GM19324 (cell line): ENCODE measurements at regions not wholly inside any gene's neighbourhood (a gene's known extent, or its start where the extent isn't known, plus 50 kb on each side); places are given as distances from the start of the nearest gene placed in this dataset.

Source experiments
- ATAC-seq: cut with Tn5 transposase; IDR thresholded peaks from one replicate; pipeline ENCODE4 v1.9.1; 2021; ENCODE audit warnings: mild to moderate bottlenecking, moderate library complexity; ENCODE audit not compliant: unreplicated experiment, low FRiP score

DNA sequence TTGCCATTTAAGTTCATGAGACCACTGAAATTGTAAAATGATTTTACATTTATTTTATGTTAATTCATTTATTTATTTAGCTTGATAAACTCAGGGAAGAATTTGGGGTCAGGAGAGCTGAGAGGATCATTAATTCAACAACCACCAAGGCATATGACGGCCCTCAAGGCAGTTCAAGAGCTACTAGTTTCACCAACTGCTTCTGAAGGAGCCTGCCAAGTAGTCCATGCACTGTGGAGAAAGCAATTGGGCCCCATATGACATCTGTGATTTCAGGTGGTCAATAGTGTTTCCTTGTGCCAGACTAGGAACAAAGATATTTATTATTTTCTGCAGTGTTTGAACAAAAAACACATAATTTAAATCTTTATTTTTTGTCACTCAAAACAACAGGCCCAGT, 236.4 kb downstream of the CASP12 start:
- no peak for ATAC-seq

DNA sequence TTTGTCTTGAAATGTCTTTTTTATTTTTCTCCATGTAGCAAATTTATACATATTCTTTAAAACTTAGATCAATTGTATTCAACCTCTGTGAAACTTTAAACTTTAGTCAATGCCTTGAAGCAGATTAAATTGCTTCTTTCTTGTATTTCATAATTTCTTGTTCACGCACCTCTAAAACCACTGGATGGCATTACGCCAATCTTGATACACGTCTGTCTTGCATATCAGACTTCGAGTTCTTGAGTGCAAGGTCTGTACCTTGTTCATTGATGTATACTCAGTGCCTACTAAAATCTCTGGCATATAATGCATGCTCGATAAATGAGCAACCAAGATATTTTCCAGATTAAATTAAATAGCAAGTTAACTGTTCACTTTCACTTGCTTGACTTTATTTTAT, 236.8 kb downstream of the CASP12 start:
- no peak for ATAC-seq

DNA sequence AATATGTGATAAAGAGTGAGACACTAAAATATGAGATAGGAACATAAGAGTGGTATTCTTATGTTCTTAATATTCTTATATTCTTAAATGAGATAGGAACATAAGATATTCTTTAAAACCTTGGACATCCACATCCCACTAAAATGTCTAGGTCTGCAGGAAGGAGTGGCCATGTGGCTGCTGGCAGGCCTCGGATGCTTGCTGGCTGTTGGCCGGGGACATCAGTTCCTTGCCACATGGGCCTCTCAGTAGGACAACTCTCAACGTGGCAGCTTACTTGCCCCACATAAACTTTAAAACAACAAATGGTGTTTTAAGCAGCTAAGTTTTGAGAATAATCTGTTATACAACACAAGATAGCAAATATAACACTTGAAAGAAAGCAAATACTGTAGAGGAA, 240.1 kb downstream of the CASP12 start:
- ATAC-seq, result no peak

DNA sequence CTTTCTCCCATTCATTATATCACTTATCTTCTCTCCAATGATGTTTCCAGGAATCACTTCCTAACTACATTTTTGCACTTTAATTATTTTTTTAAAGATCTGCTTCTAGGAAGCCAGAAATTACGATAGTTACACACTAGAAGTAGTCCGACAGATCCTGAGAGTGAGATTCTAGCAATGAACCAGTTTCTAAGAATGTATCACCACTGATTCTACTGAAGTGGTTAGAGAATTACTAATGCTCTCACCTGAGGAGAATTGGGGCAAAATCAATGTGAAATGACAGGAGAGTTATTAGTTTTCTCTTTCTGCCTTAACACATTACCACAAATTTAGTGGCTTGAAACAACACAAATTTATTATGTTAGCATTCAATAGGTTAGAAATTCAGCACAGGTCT, 241.2 kb downstream of the CASP12 start:
- no peak for ATAC-seq

DNA sequence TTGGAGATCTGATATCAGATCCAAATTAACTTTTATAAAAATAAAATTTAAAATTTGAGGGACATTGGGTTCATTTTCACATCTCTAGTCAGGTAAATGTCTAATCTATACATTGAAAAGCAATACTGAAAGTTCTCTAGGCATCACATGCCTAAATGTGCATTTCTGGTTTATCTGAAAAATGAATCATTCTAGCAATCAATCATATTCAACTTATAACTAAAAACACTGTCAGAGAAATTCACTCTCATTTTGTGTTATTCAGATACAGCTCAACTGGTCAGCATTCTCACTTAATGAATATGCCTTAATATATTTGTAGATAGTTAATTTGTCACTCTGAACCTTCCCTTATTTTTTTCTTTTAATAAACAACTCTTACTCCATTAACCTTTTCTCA, 243.2 kb downstream of the CASP12 start:
- ATAC-seq, result no peak

DNA sequence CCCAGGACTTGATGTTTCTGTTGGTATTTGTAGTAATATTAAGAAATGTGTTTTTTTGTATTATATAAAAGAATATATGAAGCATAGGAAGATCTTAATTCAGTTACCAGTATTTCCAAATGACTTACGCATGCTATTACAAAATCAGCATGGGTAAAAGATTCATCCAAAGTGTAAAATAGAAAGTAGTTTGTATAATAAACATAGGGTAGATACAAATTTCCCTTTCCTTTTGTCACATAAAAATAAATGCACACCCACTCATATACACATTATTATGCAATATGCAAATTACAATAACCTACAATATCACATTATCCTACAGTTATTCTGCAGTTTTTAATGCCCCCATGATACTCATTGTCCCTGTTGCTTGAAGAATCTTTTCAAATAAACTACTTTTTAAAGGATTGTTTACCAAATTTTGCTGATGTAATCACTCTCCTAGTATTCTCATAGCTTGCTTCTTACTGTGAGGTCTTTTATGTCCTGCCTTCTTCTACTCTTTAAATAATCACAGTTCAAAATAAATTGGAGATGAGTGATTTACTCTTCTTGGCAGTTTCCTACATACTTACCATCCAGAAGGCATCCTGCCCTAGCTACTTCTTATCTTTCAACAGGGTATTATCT, 244.0 kb downstream of the CASP12 start:
- no peak for ATAC-seq

DNA sequence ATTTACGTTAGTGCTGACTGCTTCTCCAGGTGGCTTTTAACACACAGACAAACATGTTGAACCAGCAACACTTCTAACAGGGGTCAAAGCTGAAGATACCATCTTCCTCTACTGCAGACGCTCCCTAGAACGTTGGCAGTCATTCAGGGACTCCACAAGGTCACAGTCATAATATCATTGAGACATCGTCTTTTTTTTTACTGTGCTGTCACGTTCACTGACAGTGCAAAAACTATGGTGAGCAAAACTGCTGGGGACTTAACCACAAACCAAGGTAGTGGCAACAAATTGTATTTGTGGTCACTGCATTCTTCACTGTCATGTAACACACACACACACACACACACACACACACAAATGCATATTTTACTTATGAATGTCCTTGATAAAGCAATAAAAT, 244.9 kb downstream of the CASP12 start:
- no peak for ATAC-seq

DNA sequence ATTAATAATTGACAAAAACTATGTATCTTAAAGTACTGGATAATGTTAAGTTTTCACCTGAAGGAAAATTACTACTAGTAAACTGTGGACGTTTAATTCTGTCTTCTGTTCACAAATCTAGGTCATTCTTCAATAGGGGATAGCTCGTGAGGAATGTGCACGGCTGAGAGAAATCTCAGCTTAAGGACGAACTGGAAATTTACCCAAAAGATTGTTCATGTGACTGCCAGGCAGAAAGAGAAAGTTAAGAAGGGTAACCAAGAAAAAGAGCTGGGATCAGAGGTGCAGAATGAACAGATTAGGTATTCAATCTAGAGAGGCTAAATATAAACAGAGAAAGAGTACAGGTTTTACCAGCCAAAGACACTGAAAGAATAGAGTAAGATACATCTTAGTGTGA, 245.3 kb downstream of the CASP12 start:
- no peak for ATAC-seq

DNA sequence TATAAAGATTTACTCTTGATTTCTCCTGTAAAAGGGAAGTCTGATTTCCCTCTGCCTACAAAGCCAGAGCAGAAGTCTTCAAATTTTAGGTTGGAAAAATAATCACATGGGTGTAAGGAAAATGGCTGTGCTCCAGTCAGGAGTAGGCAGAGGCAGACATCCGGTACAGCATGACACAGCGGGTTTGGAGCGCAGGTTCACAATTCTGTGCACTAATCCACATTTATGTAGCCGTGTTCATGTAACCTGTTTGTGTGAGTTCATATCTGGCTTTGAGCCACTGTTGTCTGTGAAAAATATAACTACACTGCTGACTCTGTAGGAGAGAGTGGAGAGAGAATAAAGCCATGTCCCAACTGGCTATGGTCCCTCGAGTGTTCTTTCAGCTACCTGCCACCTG, 248.0 kb downstream of the CASP12 start:
- ATAC-seq, result no peak

DNA sequence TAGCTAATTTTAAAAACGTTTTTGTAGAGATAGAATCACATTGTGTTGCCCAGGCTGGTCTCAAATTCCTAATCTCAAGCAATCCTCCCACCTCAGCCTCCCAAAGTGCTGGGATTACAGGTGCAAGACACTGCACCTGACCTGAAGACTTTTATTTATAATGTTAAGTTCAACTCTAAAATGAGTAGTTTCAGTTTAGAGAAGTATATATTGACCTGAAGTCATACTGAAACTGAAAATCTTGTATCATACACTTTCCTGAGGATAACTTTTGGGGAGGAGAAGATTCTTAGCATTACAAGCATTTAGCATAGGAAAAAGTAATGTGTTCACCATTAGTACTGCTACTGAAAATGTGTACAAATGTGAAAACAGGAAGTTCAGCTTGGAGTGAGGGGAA, 249.3 kb downstream of the CASP12 start:
- no peak for ATAC-seq

DNA sequence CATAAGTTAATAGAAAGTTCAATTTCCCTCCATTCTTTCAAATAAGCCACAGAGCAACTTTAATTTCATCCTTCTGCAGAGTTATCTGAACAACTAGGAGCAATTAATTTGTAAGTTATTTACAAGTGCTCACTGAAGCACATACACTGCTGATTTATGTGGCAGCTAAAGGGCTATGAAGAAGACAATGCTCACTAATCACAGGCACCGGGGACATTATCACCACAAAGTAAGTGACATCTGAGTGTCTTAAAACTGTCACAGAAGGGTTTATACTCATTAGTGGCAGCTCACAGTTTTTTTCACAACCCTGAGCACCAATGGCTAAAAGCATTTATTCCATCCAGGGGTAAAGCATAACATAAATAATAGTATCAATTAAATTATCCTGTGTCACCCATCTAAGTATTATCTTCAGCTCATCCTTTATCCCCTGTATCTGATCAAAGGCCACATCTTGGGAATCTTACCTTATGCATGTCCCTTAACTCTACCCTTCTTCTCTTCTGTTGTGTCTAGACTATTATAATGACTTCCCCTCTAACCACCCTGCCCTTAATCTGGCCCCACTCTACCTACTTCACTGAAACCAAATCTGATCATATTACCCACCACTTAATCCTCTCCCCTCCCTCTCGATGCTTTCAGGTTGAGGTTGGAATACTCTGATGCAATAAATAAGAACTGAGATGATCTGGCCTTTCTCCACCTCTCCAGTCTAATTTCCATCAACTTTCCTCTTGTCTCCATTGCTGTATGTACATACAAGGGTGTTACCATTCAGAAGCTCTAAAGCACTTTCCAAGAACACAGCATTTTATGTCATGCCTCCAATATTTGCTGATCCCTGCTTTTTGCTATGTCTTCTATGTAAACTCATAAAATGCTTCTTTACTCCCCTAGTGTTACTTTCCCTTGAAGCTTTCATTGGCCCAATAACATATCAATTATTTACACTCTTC, 252.7 kb downstream of the CASP12 start:
- no peak for ATAC-seq

DNA sequence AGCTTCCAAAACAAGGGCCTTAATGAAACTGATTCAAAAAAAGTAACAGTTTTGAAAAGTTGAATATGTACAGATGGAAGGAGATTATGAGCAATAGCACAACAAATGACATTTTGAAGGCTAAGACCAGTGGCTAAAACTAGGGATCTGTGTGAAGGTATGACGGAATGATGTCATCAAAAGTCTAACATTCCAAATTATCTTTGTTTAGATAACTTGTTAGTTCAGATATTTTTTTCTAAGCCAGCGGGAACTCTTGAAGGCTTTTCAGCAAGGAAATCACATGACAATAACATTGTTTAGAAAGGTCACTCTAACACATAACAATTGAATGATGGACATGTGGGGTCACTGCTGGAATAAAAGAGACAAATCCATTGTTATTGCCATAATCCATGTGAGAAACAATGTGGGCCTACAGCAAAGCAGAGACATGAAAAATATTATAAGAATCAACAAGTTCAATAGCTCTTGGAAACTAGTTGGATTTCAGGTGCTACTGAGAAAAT, 260.5 kb downstream of the CASP12 start:
- no peak for ATAC-seq

DNA sequence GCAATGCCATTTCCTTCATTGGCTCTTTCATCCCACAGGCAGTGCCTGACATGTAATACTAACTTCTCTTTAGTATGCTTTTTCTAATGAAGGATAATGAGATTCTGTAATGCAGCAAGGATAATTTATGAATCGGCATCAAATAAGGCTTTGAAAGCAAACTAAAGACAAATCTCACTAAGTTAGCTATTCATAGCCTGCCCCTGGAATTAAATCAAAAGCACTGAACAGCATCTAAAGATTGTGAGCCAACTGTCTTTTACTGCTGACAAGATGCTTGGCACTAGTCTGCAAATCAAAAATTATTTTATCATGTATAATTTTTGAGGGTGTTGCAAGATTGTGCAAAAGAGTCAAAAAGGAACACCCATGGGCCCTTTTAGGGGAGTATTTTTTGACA, 265.0 kb downstream of the CASP12 start:
- no peak for ATAC-seq

DNA sequence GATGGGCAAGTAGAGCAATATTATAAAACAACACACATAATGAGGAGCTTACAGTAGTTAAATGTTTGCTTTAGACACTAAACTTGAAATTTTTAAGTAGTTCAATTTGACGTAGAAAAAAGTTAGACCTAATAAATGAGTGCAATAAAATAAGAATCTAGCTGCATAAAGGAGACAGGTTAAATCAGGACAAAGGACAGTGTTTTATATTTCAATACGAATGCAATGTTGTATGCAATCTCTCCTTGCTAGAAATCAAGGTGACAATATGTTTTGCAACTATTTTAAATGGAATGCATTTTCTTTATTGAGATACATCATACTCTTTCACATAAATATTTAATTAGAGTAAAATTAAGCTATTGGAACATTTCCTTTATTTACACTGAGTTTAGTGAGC, 267.9 kb downstream of the CASP12 start:
- ATAC-seq, result no peak

DNA sequence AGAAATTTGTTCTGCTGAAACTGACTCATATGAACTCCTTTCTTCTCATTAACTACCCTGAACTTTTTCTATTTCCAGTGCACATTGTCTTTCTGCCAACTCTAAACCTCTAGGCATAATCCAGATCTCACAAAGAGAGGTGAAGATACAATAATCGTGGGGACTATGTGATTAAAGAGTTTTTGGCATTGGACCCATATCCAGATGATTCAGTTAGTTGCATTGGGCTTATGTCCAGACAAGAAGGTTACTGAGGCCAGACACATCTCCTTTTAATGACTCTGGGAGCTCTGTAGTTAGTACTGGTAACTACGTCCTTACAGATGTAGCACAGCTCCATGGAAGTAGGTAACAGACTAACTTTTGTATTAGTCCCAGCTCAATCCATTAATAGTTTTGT, 273.0 kb downstream of the CASP12 start:
- ATAC-seq, result no peak

DNA sequence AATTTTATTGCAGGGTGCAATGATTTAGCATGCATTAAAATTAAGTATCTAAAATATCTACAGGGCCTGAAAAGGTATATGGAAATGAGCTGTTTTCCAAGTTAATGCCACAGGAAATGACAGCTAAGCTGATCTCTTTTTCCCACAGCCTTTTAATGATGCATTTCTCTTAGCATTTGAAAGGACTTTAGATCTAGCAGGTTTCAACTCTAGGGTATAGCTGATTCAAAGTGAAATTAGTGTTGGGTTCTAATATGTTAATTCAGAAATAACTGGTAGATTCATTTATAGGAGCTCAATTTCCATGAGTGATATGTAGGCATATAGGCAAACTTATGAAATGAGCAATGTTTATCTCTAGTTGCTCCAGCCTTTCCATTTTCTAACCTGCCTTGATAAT, 274.2 kb downstream of the CASP12 start:
- no peak for ATAC-seq

DNA sequence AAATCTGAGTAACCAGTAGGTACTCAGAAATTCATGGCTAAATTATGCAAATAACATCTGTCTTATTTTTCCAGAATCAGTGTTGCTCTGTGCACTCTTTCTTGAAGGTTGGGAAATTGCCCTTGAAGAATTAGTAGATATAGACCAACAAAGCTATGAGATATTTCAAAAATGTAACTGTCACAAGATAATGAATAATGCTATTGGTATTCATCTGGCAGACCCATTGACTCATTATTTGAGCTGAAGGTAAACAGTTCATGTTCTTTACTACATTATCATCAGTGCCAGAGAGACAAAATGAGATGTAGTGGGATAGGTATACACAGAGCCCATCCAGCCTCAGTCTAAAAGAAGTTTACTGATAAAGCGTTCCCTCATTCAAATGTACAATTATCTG, 274.7 kb downstream of the CASP12 start:
- no peak for ATAC-seq

DNA sequence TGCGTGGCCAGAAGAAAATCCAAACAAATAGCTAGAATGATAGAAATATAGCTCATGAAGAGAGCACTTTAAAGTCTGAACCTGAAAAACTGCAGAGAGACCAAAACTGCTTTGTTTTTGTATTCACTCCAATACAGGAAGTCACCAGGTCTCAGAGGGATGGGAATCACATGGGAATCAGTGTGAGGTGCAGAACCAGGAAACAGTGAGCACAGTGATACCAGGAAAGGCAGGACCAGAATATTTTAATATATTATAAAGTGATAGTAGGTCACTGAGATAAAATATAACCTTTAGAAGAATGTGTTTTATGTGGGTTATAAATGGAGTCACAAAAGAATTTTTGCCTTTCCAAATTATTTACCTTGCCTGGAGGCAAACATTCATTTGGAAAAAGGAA, 277.3 kb downstream of the CASP12 start:
- no peak for ATAC-seq

DNA sequence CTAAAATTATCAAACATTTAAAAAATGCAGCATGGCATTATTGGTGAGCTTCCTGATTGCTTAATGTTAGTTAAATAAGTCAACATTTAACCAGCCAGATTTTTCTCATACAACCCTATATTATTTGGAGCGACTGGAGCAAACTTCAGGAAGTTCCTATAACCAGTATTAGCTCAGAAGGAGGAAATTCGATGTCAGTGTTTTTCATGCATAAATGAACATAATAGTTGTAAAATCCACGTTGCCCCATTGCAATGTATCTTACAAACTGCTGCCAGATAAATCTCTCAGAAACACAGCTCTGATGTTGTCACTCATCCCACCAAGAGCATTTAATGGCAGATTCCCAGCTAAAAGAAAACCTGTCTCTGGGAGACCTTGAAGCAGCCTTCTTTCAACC, 278.5 kb downstream of the CASP12 start:
- ATAC-seq, result no peak

DNA sequence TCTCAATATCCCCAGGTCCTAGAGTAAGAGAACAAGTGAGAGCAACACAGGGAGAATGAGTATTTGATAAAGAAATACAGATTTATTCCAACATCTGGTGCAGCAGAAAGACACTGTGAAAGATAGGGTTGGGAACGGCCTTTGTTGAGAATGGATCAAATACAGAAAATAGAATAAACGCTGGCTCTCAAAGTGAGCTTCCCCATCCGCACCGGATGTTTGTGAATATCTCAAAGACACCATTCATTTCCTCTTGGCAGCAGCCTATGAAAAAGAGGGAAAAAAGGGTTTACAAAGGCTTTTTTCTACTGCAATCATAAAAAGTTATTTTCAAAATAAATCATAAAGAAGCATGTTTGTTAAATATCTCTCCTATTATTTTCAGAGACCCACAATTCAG, 279.3 kb downstream of the CASP12 start:
- ATAC-seq, result no peak

DNA sequence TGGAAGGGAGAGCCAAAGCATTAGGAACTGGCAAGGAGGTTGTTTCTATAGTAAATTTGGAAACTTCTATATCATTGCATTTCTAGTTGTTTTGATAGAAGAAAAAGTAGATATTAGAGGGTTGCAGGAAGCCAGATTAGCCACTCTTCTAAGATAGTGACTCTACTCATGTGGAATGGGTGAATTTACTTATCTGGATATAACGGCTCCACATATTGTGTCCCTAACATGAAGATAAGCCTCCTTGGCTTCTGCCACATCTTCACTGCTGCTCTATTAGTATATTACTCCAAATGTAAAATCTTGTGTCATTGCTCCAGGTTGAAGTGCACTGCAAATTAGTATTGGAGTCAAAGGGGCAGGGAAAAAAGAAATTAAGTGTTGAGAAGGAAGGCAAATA, 283.3 kb downstream of the CASP12 start:
- no peak for ATAC-seq

DNA sequence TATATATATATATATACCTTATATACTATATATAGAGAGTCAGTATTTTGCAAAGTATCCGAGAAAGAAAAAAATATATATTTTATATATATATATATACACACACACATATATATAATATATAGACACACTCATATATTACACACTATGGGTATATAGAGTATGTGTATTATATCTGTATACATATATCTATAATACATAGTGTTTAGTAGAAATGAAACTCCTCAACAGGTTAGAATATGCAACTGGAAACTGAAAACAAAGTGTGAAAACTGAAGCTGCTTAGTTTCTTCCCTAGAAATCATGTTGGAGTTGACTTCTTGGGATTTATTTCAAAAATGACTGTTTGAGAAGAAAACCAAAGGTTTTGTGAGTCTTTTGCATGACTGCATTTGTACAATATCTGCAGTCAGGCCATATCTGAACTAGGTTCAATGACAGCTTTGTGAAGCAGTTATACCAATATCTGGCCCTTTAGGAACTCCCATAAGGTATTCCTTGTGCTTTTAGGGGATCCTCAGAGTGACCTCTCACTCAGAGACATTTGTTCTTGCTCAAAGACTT, 284.1 kb downstream of the CASP12 start:
- ATAC-seq, result no peak
